ENCODE measurements at regions not wholly inside any gene's neighbourhood (a gene's known extent, or its start where the extent isn't known, plus 50 kb on each side); places are given as distances from the start of the nearest gene placed in this dataset.

GRCh38 chr18:39806525-39806924 lies 2148.5 kb upstream of the PIK3C3 start:
- no peak for DNase-seq

- DNase-seq = no peak
Observed at GRCh38 chr18:39805218-39805617, 2149.8 kb upstream of the PIK3C3 start.

- DNase-seq = no peak
Observed at GRCh38 chr18:39802648-39803229, 2152.3 kb upstream of the PIK3C3 start.

GRCh38 chr18:39801848-39802247 lies 2153.2 kb upstream of the PIK3C3 start:
- DNase-seq = no peak

GRCh38 chr18:39801010-39801409 lies 2154.0 kb upstream of the PIK3C3 start:
- no peak for DNase-seq

- no peak for DNase-seq
Observed at GRCh38 chr18:39799006-39799405, 2156.0 kb upstream of the PIK3C3 start.

GRCh38 chr18:39796393-39796792 lies 2158.6 kb upstream of the PIK3C3 start:
- DNase-seq = no peak

- DNase-seq = no peak
Observed at GRCh38 chr18:39795350-39795749, 2159.7 kb upstream of the PIK3C3 start.

- no peak for DNase-seq
Observed at GRCh38 chr18:39793609-39794008, 2161.4 kb upstream of the PIK3C3 start.

GRCh38 chr18:39788383-39788782 lies 2166.7 kb upstream of the PIK3C3 start:
- DNase-seq = no peak

GRCh38 chr18:39786477-39786876 lies 2168.6 kb upstream of the PIK3C3 start:
- DNase-seq = no peak

GRCh38 chr18:39784541-39784940 lies 2170.5 kb upstream of the PIK3C3 start:
- no peak for DNase-seq

- DNase-seq = no peak
Observed at GRCh38 chr18:39781565-39781964, 2173.5 kb upstream of the PIK3C3 start.

GRCh38 chr18:39780774-39781173 lies 2174.3 kb upstream of the PIK3C3 start:
- DNase-seq = no peak

- DNase-seq = no peak
Observed at GRCh38 chr18:39779926-39780325, 2175.1 kb upstream of the PIK3C3 start.

- DNase-seq = no peak
Observed at GRCh38 chr18:39776766-39777165, 2178.3 kb upstream of the PIK3C3 start.

- DNase-seq = no peak
Observed at GRCh38 chr18:39774957-39775598, 2180.0 kb upstream of the PIK3C3 start.

GRCh38 chr18:39773646-39774045 lies 2181.4 kb upstream of the PIK3C3 start:
- no peak for DNase-seq

- no peak for DNase-seq
Observed at GRCh38 chr18:39772155-39772919, 2182.7 kb upstream of the PIK3C3 start.

GRCh38 chr18:39770399-39770798 lies 2184.6 kb upstream of the PIK3C3 start:
- DNase-seq = no peak

- DNase-seq = no peak
Observed at GRCh38 chr18:39764873-39765272, 2190.2 kb upstream of the PIK3C3 start.

GRCh38 chr18:39761273-39761672 lies 2193.8 kb upstream of the PIK3C3 start:
- DNase-seq = no peak

- DNase-seq = no peak
Observed at GRCh38 chr18:39759926-39760325, 2194.3 kb upstream of the CELF4 start.

GRCh38 chr18:39753178-39753577 lies 2187.6 kb upstream of the CELF4 start:
- DNase-seq = no peak

Measured in CD4-positive, alpha-beta T cell treated with Interleukin-4 for 4 hours (primary cell).